Panc1 (cell line): ENCODE measurements at regions not wholly inside any gene's neighbourhood (a gene's known extent, or its start where the extent isn't known, plus 50 kb on each side); places are given as distances from the start of the nearest gene placed in this dataset.

Source experiments
- CTCF ChIP-seq: fragments of 450-650 bp; IDR thresholded peaks from 2 replicates; pipeline ENCODE4 v1.5.1; 2017; ENCODE audit warnings: mild to moderate bottlenecking
- POLR2AphosphoS5 ChIP-seq: IDR thresholded peaks from 2 replicates; pipeline ENCODE4 v1.6.1; 2012; ENCODE audit warnings: mild to moderate bottlenecking, low read depth, low read length, moderate library complexity
- SIN3A ChIP-seq: IDR thresholded peaks from 2 replicates; pipeline ENCODE4 v1.6.1; 2012; ENCODE audit warnings: low read depth, mild to moderate bottlenecking, low read length, moderate library complexity, borderline replicate concordance; ENCODE audit not compliant: insufficient read depth

- TF ChIP-seq CTCF (no peak), SIN3A (no peak), POLR2AphosphoS5 (no peak)
Measured at GRCh38 chr10:129101232-129101980, 365.6 kb upstream of the MGMT start.
